GM18867 (cell line): ENCODE measurements at regions not wholly inside any gene's neighbourhood (a gene's known extent, or its start where the extent isn't known, plus 50 kb on each side); places are given as distances from the start of the nearest gene placed in this dataset.
"Not testable (repeated sequence)": the region's sequence is repeated elsewhere in the genome, so short reads cannot be mapped to it uniquely, and the experiment has no call there.

Experiments used
- ATAC-seq: cut with Tn5 transposase; IDR thresholded peaks from one replicate; pipeline ENCODE4 v1.9.1; 2021; ENCODE audit warnings: mild to moderate bottlenecking, moderate library complexity; ENCODE audit not compliant: unreplicated experiment

- not testable (repeated sequence) for ATAC-seq
Observed at GRCh38 chr2:110292807-110293206, 80.5 kb upstream of the MTLN start.

GRCh38 chr2:110291909-110292579, 79.7 kb upstream of the MTLN start:
- ATAC-seq, result not testable (repeated sequence)

- not testable (repeated sequence) for ATAC-seq
Observed at GRCh38 chr2:110287817-110288216, 75.5 kb upstream of the MTLN start.

- not testable (repeated sequence) for ATAC-seq
Observed at GRCh38 chr2:110287253-110287652, 74.9 kb upstream of the MTLN start.

GRCh38 chr2:110285002-110285401, 72.7 kb upstream of the MTLN start:
- not testable (repeated sequence) for ATAC-seq

GRCh38 chr2:110280804-110281203, 68.5 kb upstream of the MTLN start:
- not testable (repeated sequence) for ATAC-seq

GRCh38 chr2:110277054-110277453, 64.7 kb upstream of the MTLN start:
- not testable (repeated sequence) for ATAC-seq

GRCh38 chr2:110276092-110276491, 63.7 kb upstream of the MTLN start:
- ATAC-seq, result not testable (repeated sequence)

- ATAC-seq, result not testable (repeated sequence)
Observed at GRCh38 chr2:110269674-110270073, 57.3 kb upstream of the MTLN start.

GRCh38 chr2:110267828-110268407, 55.6 kb upstream of the MTLN start:
- peak; percentile 95 for ATAC-seq

GRCh38 chr2:110264804-110265203, 52.5 kb upstream of the MTLN start:
- ATAC-seq, result not testable (repeated sequence)

GRCh38 chr2:110264076-110264681, 51.8 kb upstream of the MTLN start:
- ATAC-seq, result not testable (repeated sequence)

- not testable (repeated sequence) for ATAC-seq
Observed at GRCh38 chr2:110263462-110263861, 51.1 kb upstream of the MTLN start.
